Neural cell (in vitro differentiated cells): ENCODE measurements at regions not wholly inside any gene's neighbourhood (a gene's known extent, or its start where the extent isn't known, plus 50 kb on each side); places are given as distances from the start of the nearest gene placed in this dataset.

Experiments used
- H2AFZ ChIP-seq: fragments of 200-600, 300-800 bp; sonication (generic), shearing (Covaris generic); 2 replicates; pipeline ENCODE4 v1.6.0; 2014; ENCODE audit warnings: low read depth, mild to moderate bottlenecking, antibody characterized with exemption, low read length, moderate library complexity
- H3F3A ChIP-seq: fragments of 200-600 bp; shearing (Covaris generic); 2 replicates; pipeline ENCODE4 v1.6.1; 2016; ENCODE audit warnings: mild to moderate bottlenecking, moderate library complexity, mixed read lengths, antibody characterized with exemption, low read length; ENCODE audit not compliant: insufficient read depth, poor library complexity, severe bottlenecking
- H3K27ac ChIP-seq: fragments of 200-600, 300-800 bp; sonication (generic), shearing (Covaris generic); 2 replicates; pipeline ENCODE4 v1.5.1; 2014; ENCODE audit warnings: mild to moderate bottlenecking, low read length, moderate library complexity
- H3K27me3 ChIP-seq: fragments of 300-800, 200-600 bp; sonication (generic), shearing (Covaris generic); 2 replicates; pipeline ENCODE4 v1.6.0; 2014; ENCODE audit warnings: mild to moderate bottlenecking, low read depth, low read length, moderate library complexity; ENCODE audit not compliant: insufficient read depth
- H3K36me3 ChIP-seq: fragments of 300-800, 200-600 bp; sonication (generic), shearing (Covaris generic); 2 replicates; pipeline ENCODE4 v1.5.1; 2014; ENCODE audit warnings: mild to moderate bottlenecking, antibody characterized with exemption, low read length, moderate library complexity; ENCODE audit not compliant: insufficient read depth
- H3K4me2 ChIP-seq: fragments of 300-800, 200-600 bp; sonication (generic), shearing (Covaris generic); 2 replicates; pipeline ENCODE4 v1.6.0; 2014; ENCODE audit warnings: mild to moderate bottlenecking, low read length
- H3K4me3 ChIP-seq: fragments of 300-800, 200-600 bp; sonication (generic), shearing (Covaris generic); 2 replicates; pipeline ENCODE4 v1.5.1; 2014; ENCODE audit warnings: mild to moderate bottlenecking, low read length, moderate library complexity
- H3K79me2 ChIP-seq: fragments of 200-600 bp; shearing (Covaris generic); replicated peaks from 2 replicates; pipeline ENCODE4 v1.6.0; 2014; ENCODE audit warnings: mild to moderate bottlenecking, low read length, moderate library complexity; ENCODE audit not compliant: insufficient read depth
- H3K9ac ChIP-seq: fragments of 300-800, 200-600 bp; sonication (generic), shearing (Covaris generic); 2 replicates; pipeline ENCODE4 v1.6.1; 2016; ENCODE audit warnings: mild to moderate bottlenecking, low read length, mixed read lengths
- H3K9me2 ChIP-seq: fragments of 200-600 bp; shearing (Covaris generic); 2 replicates; pipeline ENCODE4 v1.6.1; 2016; ENCODE audit warnings: mild to moderate bottlenecking, low read length, mixed read lengths; ENCODE audit not compliant: insufficient read depth
- H3K9me3 ChIP-seq: fragments of 200-600, 300-800 bp; sonication (generic), shearing (Covaris generic); 2 replicates; pipeline ENCODE4 v1.6.1; 2016; ENCODE audit warnings: mild to moderate bottlenecking, mixed run types, low read length, moderate library complexity, mixed read lengths
- H4K20me1 ChIP-seq: fragments of 200-600 bp; shearing (Covaris generic); 2 replicates; pipeline ENCODE4 v1.6.1; 2016; ENCODE audit warnings: mild to moderate bottlenecking, mixed run types; ENCODE audit not compliant: insufficient read depth
- CTCF ChIP-seq: fragments of 450-650 bp; IDR thresholded peaks from 2 replicates; pipeline ENCODE4 v1.5.1; 2014; ENCODE audit warnings: antibody characterized with exemption, mild to moderate bottlenecking, moderate library complexity; ENCODE audit not compliant: poor library complexity, severe bottlenecking
- EP300 ChIP-seq: fragments of 450-650 bp; conservative IDR thresholded peaks from 2 replicates; pipeline ENCODE4 v1.6.1; 2014; ENCODE audit warnings: antibody characterized with exemption, mild to moderate bottlenecking, moderate library complexity; ENCODE audit not compliant: poor library complexity, severe bottlenecking
- EZH2 ChIP-seq: fragments of 200-600, 300-800 bp; shearing (Covaris generic), sonication (generic); IDR thresholded peaks from 2 replicates; pipeline ENCODE4 v1.6.1; 2014; ENCODE audit warnings: antibody characterized with exemption, low read length, borderline replicate concordance, mild to moderate bottlenecking; ENCODE audit not compliant: insufficient read depth, poor library complexity, severe bottlenecking
- MXI1 ChIP-seq: fragments of 450-650 bp; conservative IDR thresholded peaks from 2 replicates; pipeline ENCODE4 v1.6.1; 2014; ENCODE audit warnings: antibody characterized with exemption, mild to moderate bottlenecking; ENCODE audit not compliant: poor library complexity, severe bottlenecking
- POLR2AphosphoS5 ChIP-seq: IDR thresholded peaks from 2 replicates; pipeline ENCODE4 v1.6.1; 2012
- RAD21 ChIP-seq: fragments of 450-650 bp; conservative IDR thresholded peaks from 2 replicates; pipeline ENCODE4 v1.6.1; 2014; ENCODE audit warnings: antibody characterized with exemption, mild to moderate bottlenecking, moderate library complexity
- REST ChIP-seq: IDR thresholded peaks from 2 replicates; pipeline ENCODE4 v1.6.1; 2012; ENCODE audit warnings: borderline replicate concordance
- SMC3 ChIP-seq: fragments of 450-650 bp; conservative IDR thresholded peaks from 2 replicates; pipeline ENCODE4 v1.6.1; 2014; ENCODE audit warnings: antibody characterized with exemption, mild to moderate bottlenecking, moderate library complexity; ENCODE audit not compliant: poor library complexity
- TAF1 ChIP-seq: IDR thresholded peaks from 2 replicates; pipeline ENCODE4 v1.6.1; 2012; ENCODE audit warnings: low read depth

- Histone ChIP-seq H3K9me2 (no peaks in the 10 kb centered on the region), H3K36me3 (no peaks in the 10 kb centered on the region), H3K79me2 (no peaks in the 10 kb centered on the region), H2AFZ (no peak overlapping the region), H3K9ac (no peak overlapping the region), H3K4me2 (no peak overlapping the region), H4K20me1 (no peaks in the 10 kb centered on the region), H3K27ac (no peak overlapping the region), H3K27me3 (no peaks in the 10 kb centered on the region), H3K4me3 (no peak overlapping the region), H3K9me3 (no peaks in the 10 kb centered on the region), H3F3A (no peaks in the 10 kb centered on the region)
- no peak for TF ChIP-seq TAF1
- no peak for TF ChIP-seq EZH2
- no peak for TF ChIP-seq RAD21
- TF ChIP-seq EP300: no peak
- TF ChIP-seq MXI1: no peak
- no peak for TF ChIP-seq SMC3
- no peak for TF ChIP-seq REST
- TF ChIP-seq CTCF: no peak
- TF ChIP-seq POLR2AphosphoS5: no peak
These were observed 93.9 kb upstream of the HS3ST5 start for GRCh38 chr6:114436691-114437090.

GRCh38 chr6:114435985-114436384, 93.2 kb upstream of the HS3ST5 start:
- H4K20me1 ChIP-seq: no peaks in the 10 kb centered on the region
- H3K36me3 ChIP-seq: no peaks in the 10 kb centered on the region
- H3K9me2 ChIP-seq: no peaks in the 10 kb centered on the region
- H3K27ac ChIP-seq: no peak overlapping the region
- H3K9ac ChIP-seq: no peak overlapping the region
- TF ChIP-seq CTCF: no peak
- H3K9me3 ChIP-seq: no peaks in the 10 kb centered on the region
- no peaks in the 10 kb centered on the region for H3F3A ChIP-seq
- H3K4me2 ChIP-seq: no peak overlapping the region
- no peaks in the 10 kb centered on the region for H3K27me3 ChIP-seq
- H3K79me2 ChIP-seq: no peaks in the 10 kb centered on the region
- no peak overlapping the region for H2AFZ ChIP-seq
- no peak overlapping the region for H3K4me3 ChIP-seq
